IPS-18a (cell line): ENCODE measurements at regions not wholly inside any gene's neighbourhood (a gene's known extent, or its start where the extent isn't known, plus 50 kb on each side); places are given as distances from the start of the nearest gene placed in this dataset.

Source experiments
- H3K27ac ChIP-seq: one replicate; pipeline ENCODE4 v1.5.1; 2013; ENCODE audit warnings: low read length
- H3K27me3 ChIP-seq: one replicate; pipeline ENCODE4 v1.6.1; 2013; ENCODE audit warnings: mild to moderate bottlenecking, low read length; ENCODE audit not compliant: control insufficient read depth, insufficient read depth
- H3K36me3 ChIP-seq: one replicate; pipeline ENCODE4 v1.6.1; 2013; ENCODE audit warnings: low read depth, low read length; ENCODE audit not compliant: control insufficient read depth
- H3K4me1 ChIP-seq: one replicate; pipeline ENCODE4 v1.6.1; 2013; ENCODE audit warnings: low read depth, low read length; ENCODE audit not compliant: control insufficient read depth
- H3K4me3 ChIP-seq: one replicate; pipeline ENCODE4 v1.5.1; 2013; ENCODE audit warnings: low read length
- H3K9ac ChIP-seq: one replicate; pipeline ENCODE4 v1.6.1; 2013; ENCODE audit warnings: mild to moderate bottlenecking, low read length, moderate library complexity
- H3K9me3 ChIP-seq: one replicate; pipeline ENCODE4 v1.6.1; 2013; ENCODE audit warnings: low read depth, low read length; ENCODE audit not compliant: control insufficient read depth

DNA sequence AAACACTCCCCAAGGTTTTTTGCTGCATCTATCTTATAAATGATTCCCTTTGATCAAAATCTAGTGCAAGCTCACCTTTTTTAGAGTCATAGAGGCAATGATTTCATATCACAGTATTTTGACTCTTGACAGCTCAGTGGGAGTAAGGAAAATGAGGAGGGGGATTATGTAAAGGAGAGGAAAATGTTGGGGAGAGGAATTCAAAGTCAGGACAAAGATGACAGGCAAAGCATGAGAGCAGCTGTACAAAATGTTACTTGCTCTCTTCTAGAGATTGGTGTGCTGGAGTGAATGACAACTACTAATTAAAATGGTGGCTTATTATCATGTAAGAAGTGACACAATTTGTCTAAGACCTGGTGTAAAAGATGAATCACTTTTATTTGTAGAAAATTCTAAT, 644.6 kb upstream of the CHORDC1 start:
- H3K4me1 ChIP-seq: no peaks in the 10 kb centered on the region
- H3K4me3 ChIP-seq: no peak overlapping the region
- H3K9me3 ChIP-seq: no peaks in the 10 kb centered on the region
- no peaks in the 10 kb centered on the region for H3K36me3 ChIP-seq
- no peak overlapping the region for H3K9ac ChIP-seq
- no peaks in the 10 kb centered on the region for H3K27me3 ChIP-seq
- H3K27ac ChIP-seq: no peak overlapping the region

GRCh38 chr11:90856790-90857189, 633.9 kb upstream of the CHORDC1 start:
- Histone ChIP-seq H3K9me3 (no peaks in the 10 kb centered on the region), H3K4me3 (no peak overlapping the region), H3K27me3 (no peaks in the 10 kb centered on the region), H3K27ac (no peak overlapping the region), H3K9ac (no peak overlapping the region), H3K36me3 (no peaks in the 10 kb centered on the region), H3K4me1 (no peaks in the 10 kb centered on the region)

DNA sequence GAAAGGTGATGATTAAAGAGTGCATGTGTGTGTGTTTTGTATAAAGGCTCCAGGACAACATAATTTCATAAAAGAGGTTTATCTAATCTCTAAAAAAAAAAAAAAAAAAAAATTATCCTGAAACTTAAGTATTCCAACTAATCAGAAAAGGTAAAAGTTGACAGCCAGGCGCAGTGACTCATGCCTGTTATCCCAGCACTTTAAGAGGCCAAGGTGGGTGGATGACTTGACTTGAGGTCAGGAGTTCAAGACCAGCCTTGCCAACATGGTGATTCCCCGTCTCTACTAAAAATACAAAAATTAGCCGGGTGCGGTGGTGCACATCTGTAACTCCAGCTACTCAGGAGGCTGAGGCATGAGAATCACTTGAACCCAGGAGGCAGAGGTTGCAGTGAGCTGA, 632.7 kb upstream of the CHORDC1 start:
- no peaks in the 10 kb centered on the region for H3K4me1 ChIP-seq

DNA sequence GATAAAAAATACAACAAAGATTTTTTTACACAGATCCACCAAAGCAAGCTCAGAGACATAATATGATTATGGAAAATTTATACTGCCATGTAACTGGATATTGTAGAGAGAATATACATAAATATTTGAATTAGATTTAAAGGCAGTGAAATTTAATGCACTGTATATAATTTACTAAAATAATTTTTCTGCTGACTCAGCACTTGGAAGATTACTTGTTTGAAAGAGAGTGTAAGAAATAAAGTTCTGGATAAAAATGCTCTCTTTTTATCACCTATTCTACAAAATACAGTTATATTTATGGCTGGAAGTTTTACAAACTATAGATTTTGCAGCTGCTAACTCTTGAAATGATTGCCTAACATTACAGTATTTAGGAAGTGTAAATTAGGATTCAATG, 628.3 kb upstream of the CHORDC1 start:
- Histone ChIP-seq H3K36me3 (no peaks in the 10 kb centered on the region), H3K27ac (no peak overlapping the region), H3K27me3 (no peaks in the 10 kb centered on the region), H3K9me3 (no peaks in the 10 kb centered on the region), H3K4me1 (no peaks in the 10 kb centered on the region), H3K9ac (no peak overlapping the region), H3K4me3 (no peak overlapping the region)

More for the DNA sequence above, 632.7 kb upstream of the CHORDC1 start:
- Histone ChIP-seq H3K27me3 (no peaks in the 10 kb centered on the region), H3K36me3 (no peaks in the 10 kb centered on the region), H3K4me3 (no peak overlapping the region), H3K9me3 (no peaks in the 10 kb centered on the region), H3K9ac (no peak overlapping the region), H3K27ac (no peak overlapping the region)

- H3K9me3 ChIP-seq: no peaks in the 10 kb centered on the region
- no peak overlapping the region for H3K4me3 ChIP-seq
- no peaks in the 10 kb centered on the region for H3K4me1 ChIP-seq
- no peak overlapping the region for H3K27ac ChIP-seq
- H3K36me3 ChIP-seq: no peaks in the 10 kb centered on the region
- no peak overlapping the region for H3K9ac ChIP-seq
- H3K27me3 ChIP-seq: no peaks in the 10 kb centered on the region
These were observed 626.5 kb upstream of the CHORDC1 start for GRCh38 chr11:90849312-90849711.

DNA sequence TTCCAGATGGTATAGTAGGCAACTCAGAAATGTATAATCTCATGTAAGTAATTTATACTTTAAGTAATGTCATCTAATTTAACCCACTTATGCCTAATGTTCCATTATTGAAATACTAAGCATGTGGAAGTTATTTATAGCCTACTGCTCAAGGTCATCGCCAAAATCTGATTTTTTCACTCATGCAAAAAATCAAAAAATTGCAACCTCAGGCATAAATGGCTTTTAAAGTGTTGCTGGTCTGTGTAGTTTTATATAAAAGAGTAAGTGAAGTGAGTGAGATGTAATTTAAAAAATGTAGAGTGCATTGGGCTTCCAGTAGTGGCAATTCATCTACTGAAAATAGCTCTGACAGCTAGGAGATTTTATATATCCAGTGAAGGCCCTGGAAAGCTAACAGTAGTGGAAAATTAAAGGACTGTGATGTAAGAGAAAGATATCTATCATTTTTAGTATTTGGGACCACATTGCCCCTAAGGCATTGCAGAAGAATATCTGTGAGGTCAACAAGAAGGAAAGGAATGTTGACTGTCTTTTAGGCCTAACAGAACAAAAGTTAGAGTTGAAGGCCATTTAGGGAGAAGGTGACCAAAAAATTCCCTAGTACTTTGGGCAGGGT, 624.5 kb upstream of the CHORDC1 start:
- no peak overlapping the region for H3K9ac ChIP-seq
- H3K4me3 ChIP-seq: no peak overlapping the region
- no peaks in the 10 kb centered on the region for H3K27me3 ChIP-seq
- H3K27ac ChIP-seq: no peak overlapping the region
- no peaks in the 10 kb centered on the region for H3K4me1 ChIP-seq
- no peaks in the 10 kb centered on the region for H3K9me3 ChIP-seq
- H3K36me3 ChIP-seq: no peaks in the 10 kb centered on the region

GRCh38 chr11:90846628-90847027, 623.8 kb upstream of the CHORDC1 start:
- Histone ChIP-seq H3K4me3 (no peak overlapping the region), H3K27me3 (no peaks in the 10 kb centered on the region), H3K36me3 (no peaks in the 10 kb centered on the region), H3K9me3 (no peaks in the 10 kb centered on the region), H3K27ac (no peak overlapping the region), H3K9ac (no peak overlapping the region), H3K4me1 (no peaks in the 10 kb centered on the region)

- Histone ChIP-seq H3K4me3 (no peak overlapping the region), H3K27ac (no peak overlapping the region), H3K27me3 (no peaks in the 10 kb centered on the region), H3K36me3 (no peaks in the 10 kb centered on the region), H3K9ac (no peak overlapping the region), H3K9me3 (no peaks in the 10 kb centered on the region), H3K4me1 (no peaks in the 10 kb centered on the region)
These were observed 623.0 kb upstream of the CHORDC1 start for GRCh38 chr11:90845799-90846198.

- H3K9me3 ChIP-seq: no peaks in the 10 kb centered on the region
- H3K36me3 ChIP-seq: no peaks in the 10 kb centered on the region
- H3K27ac ChIP-seq: no peak overlapping the region
- H3K4me1 ChIP-seq: no peaks in the 10 kb centered on the region
- no peak overlapping the region for H3K4me3 ChIP-seq
- H3K27me3 ChIP-seq: no peaks in the 10 kb centered on the region
- H3K9ac ChIP-seq: no peak overlapping the region
These were observed 622.3 kb upstream of the CHORDC1 start for GRCh38 chr11:90845126-90845525.

- no peaks in the 10 kb centered on the region for H3K27me3 ChIP-seq
- H3K9ac ChIP-seq: no peak overlapping the region
- no peaks in the 10 kb centered on the region for H3K36me3 ChIP-seq
These were observed 621.2 kb upstream of the CHORDC1 start for GRCh38 chr11:90844041-90844440.

DNA sequence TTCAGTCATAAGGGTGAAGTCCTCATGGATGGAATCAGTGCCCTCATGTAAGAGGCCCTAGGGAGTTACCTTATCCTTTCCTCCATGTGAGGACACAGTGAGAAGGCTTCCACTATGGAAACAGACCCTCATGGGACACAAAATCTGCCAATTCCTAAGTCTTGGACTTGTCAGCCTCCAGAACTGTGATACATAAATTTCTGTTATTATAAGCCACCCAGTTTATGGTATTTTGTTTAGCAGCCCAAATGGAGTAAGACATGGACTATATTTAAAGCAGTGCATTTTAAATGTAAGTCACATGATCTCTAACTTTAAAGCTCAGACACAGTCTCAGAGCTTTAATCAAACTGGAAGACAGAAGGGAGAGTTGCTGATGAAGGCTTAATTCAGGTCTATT, 619.8 kb upstream of the CHORDC1 start:
- no peaks in the 10 kb centered on the region for H3K9me3 ChIP-seq
- no peak overlapping the region for H3K4me3 ChIP-seq
- H3K9ac ChIP-seq: no peak overlapping the region
- no peaks in the 10 kb centered on the region for H3K36me3 ChIP-seq
- no peak overlapping the region for H3K27ac ChIP-seq
- H3K4me1 ChIP-seq: no peaks in the 10 kb centered on the region
- no peaks in the 10 kb centered on the region for H3K27me3 ChIP-seq

More at GRCh38 chr11:90844041-90844440, 621.2 kb upstream of the CHORDC1 start:
- Histone ChIP-seq H3K27ac (no peak overlapping the region), H3K9me3 (no peaks in the 10 kb centered on the region), H3K4me3 (no peak overlapping the region), H3K4me1 (no peaks in the 10 kb centered on the region)

DNA sequence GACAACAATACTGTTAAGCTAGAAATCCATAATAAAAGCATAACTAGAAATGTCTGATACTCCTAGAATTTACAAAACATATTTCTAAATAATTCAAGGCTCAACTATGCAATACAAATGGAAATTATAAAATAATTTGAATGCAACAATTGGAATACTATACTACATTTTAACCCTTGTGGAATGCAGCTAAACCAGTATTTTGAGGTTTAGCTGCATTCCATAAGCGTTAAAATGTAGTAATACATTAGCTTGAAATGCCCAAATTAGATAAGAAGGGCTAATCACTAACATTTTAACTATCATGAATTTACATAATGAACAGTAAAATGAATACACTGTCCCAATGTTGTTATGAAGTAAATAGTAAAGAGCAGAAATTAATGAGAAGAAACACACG, 617.2 kb upstream of the CHORDC1 start:
- Histone ChIP-seq H3K27me3 (no peaks in the 10 kb centered on the region), H3K4me1 (peaks cover 4% of the 10 kb centered on the region), H3K27ac (no peak overlapping the region), H3K9me3 (no peaks in the 10 kb centered on the region), H3K36me3 (no peaks in the 10 kb centered on the region), H3K4me3 (no peak overlapping the region), H3K9ac (no peak overlapping the region)
